GM10847 (cell line): ENCODE measurements at regions not wholly inside any gene's neighbourhood (a gene's known extent, or its start where the extent isn't known, plus 50 kb on each side); places are given as distances from the start of the nearest gene placed in this dataset.

Experiments used
- POLR2A ChIP-seq: IDR thresholded peaks from 2 replicates; pipeline ENCODE4 v1.6.1; 2011; ENCODE audit not compliant: insufficient read length; ENCODE audit errors: extremely low read depth

- TF ChIP-seq POLR2A, result no peak
Measured at GRCh38 chr14:71508901-71509300, 423.3 kb upstream of the RGS6 start.

GRCh38 chr14:71511152-71511551, 421.1 kb upstream of the RGS6 start:
- TF ChIP-seq POLR2A, result no peak

GRCh38 chr14:71514941-71515919, 417.0 kb upstream of the RGS6 start:
- TF ChIP-seq POLR2A, result no peak

GRCh38 chr14:71521238-71522135, 410.7 kb upstream of the RGS6 start:
- TF ChIP-seq POLR2A, result no peak

- TF ChIP-seq POLR2A, result no peak
Measured at GRCh38 chr14:71523630-71524319, 408.5 kb upstream of the RGS6 start.

- TF ChIP-seq POLR2A, result no peak
Measured at GRCh38 chr14:71524320-71524982, 407.8 kb upstream of the RGS6 start.

GRCh38 chr14:71525663-71526221, 406.5 kb upstream of the RGS6 start:
- TF ChIP-seq POLR2A, result no peak

GRCh38 chr14:71526388-71526787, 405.8 kb upstream of the RGS6 start:
- no peak for TF ChIP-seq POLR2A

GRCh38 chr14:71527838-71528237, 404.4 kb upstream of the RGS6 start:
- TF ChIP-seq POLR2A, result no peak

- no peak for TF ChIP-seq POLR2A
Measured at GRCh38 chr14:71529848-71530247, 402.4 kb upstream of the RGS6 start.

- TF ChIP-seq POLR2A, result no peak
Measured at GRCh38 chr14:71532344-71532743, 399.9 kb upstream of the RGS6 start.

- no peak for TF ChIP-seq POLR2A
Measured at GRCh38 chr14:71532790-71533189, 399.4 kb upstream of the RGS6 start.

GRCh38 chr14:71533390-71533789, 398.8 kb upstream of the RGS6 start:
- TF ChIP-seq POLR2A, result no peak

- TF ChIP-seq POLR2A, result no peak
Measured at GRCh38 chr14:71533800-71534199, 398.4 kb upstream of the RGS6 start.
